NB4 (cell line): ENCODE measurements at regions not wholly inside any gene's neighbourhood (a gene's known extent, or its start where the extent isn't known, plus 50 kb on each side); places are given as distances from the start of the nearest gene placed in this dataset.

Source experiments
- DNase-seq: peaks from one replicate; pipeline ENCODE4 v3.0.0; 2010; ENCODE audit warnings: low read depth
- H3K4me3 ChIP-seq: one replicate; pipeline ENCODE4 v1.5.1; 2011; ENCODE audit warnings: mild to moderate bottlenecking, low read depth, low read length, moderate library complexity
- CTCF ChIP-seq: IDR thresholded peaks from one replicate; pipeline ENCODE4 v1.5.1; 2012; ENCODE audit warnings: low read depth, low read length
- MAX ChIP-seq: IDR thresholded peaks from 2 replicates; pipeline ENCODE4 v1.6.1; 2011; ENCODE audit warnings: low read depth, low read length
- MYC ChIP-seq: IDR thresholded peaks from 2 replicates; pipeline ENCODE4 v1.6.1; 2011; ENCODE audit warnings: low read depth, low read length
- POLR2A ChIP-seq: IDR thresholded peaks from 2 replicates; pipeline ENCODE4 v1.6.1; 2011; ENCODE audit warnings: mild to moderate bottlenecking; ENCODE audit not compliant: insufficient read length; ENCODE audit errors: extremely low read depth

GRCh38 chr5:143886651-143887638 is 75.0 kb downstream of the HMHB1 start:
- no peak for DNase-seq
- H3K4me3 ChIP-seq, result no peak overlapping the region
- TF ChIP-seq CTCF, result no peak
- TF ChIP-seq MAX, result no peak
- no peak for TF ChIP-seq MYC
- no peak for TF ChIP-seq POLR2A

- TF ChIP-seq MYC (no peak), POLR2A (no peak)
- H3K4me3 ChIP-seq, result no peak overlapping the region
- no peak for DNase-seq
Measured at GRCh38 chr5:143887903-143888665, 76.1 kb downstream of the HMHB1 start.

- H3K4me3 ChIP-seq, result no peak overlapping the region
- no peak for DNase-seq
- TF ChIP-seq CTCF (no peak), MYC (no peak), POLR2A (no peak), MAX (no peak)
Measured at GRCh38 chr5:143888912-143889311, 77.0 kb downstream of the HMHB1 start.

GRCh38 chr5:143889986-143890385 is 78.0 kb downstream of the HMHB1 start:
- no peak for DNase-seq
- TF ChIP-seq CTCF (no peak), MAX (no peak), MYC (no peak), POLR2A (no peak)
- H3K4me3 ChIP-seq, result no peak overlapping the region

- DNase-seq, result no peak
Measured at GRCh38 chr5:143890487-143890886, 78.5 kb downstream of the HMHB1 start.

More at GRCh38 chr5:143890487-143890886, 78.5 kb downstream of the HMHB1 start:
- no peak overlapping the region for H3K4me3 ChIP-seq
- TF ChIP-seq MYC (no peak), MAX (no peak), POLR2A (no peak), CTCF (no peak)
